ENCODE measurements at regions not wholly inside any gene's neighbourhood (a gene's known extent, or its start where the extent isn't known, plus 50 kb on each side); places are given as distances from the start of the nearest gene placed in this dataset.

DNA sequence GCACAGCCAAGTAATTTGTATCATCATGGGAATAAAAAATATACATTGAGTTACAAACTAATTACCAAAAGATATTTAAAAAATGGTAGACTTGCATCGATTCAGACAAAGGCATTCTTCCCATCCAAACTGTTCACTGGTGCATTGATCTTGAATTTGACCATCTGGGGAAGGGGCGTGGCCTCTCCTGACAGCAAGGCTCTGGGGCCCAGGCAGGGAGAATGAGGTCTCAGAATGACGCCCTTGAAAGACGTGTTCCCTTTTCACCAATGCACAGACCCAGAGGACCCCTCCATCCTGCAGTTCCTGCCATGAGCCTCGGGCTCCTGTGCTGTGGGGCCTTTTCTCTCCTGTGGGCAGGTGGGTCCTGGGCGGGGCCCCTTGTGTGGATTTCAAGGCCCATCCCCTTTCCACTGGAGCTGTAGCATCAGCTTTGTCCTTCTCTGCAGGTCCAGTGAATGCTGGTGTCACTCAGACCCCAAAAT, 91.1 kb upstream of the PRSS58 start:
- TF ChIP-seq CTCF (IDR thresholded peaks at IDR 0.05) = no peak
- Histone ChIP-seq H3K27ac (no peak overlapping the region), H3K27me3 (no peaks in the 10 kb centered on the region), H3K4me1 (no peaks in the 10 kb centered on the region), H3K4me3 (no peak overlapping the region), H3K9me3 (no peaks in the 10 kb centered on the region), H3K36me3 (no peaks in the 10 kb centered on the region)
- DNase-seq (ENCODE audit: low spot score in 2 of 2) = no peak
- intact Hi-C loops (cut with DNase I) = no loop called here

GRCh38 chr7:142348100-142348499, 90.2 kb upstream of the PRSS58 start:
- Histone ChIP-seq H3K27ac (no peak overlapping the region), H3K4me1 (no peaks in the 10 kb centered on the region), H3K27me3 (no peaks in the 10 kb centered on the region), H3K4me3 (no peak overlapping the region), H3K9me3 (no peaks in the 10 kb centered on the region), H3K36me3 (no peaks in the 10 kb centered on the region)
- TF ChIP-seq CTCF (IDR thresholded peaks at IDR 0.05) = no peak
- DNase-seq (ENCODE audit: low spot score in 2 of 2) = no peak
- intact Hi-C loops (cut with DNase I) = no loop called here

- intact Hi-C loops (cut with DNase I) = no loop called here
- Histone ChIP-seq H3K36me3 (no peaks in the 10 kb centered on the region), H3K9me3 (no peaks in the 10 kb centered on the region), H3K4me1 (no peaks in the 10 kb centered on the region), H3K4me3 (no peak overlapping the region), H3K27ac (no peak overlapping the region), H3K27me3 (no peaks in the 10 kb centered on the region)
- DNase-seq (ENCODE audit: low spot score in 2 of 2) = no peak
- TF ChIP-seq CTCF (IDR thresholded peaks at IDR 0.05) = no peak
Observed at GRCh38 chr7:142347091-142347490, 89.2 kb upstream of the PRSS58 start.

GRCh38 chr7:142345811-142346210, 88.0 kb upstream of the PRSS58 start:
- Histone ChIP-seq H3K36me3 (no peaks in the 10 kb centered on the region), H3K27me3 (no peaks in the 10 kb centered on the region), H3K9me3 (no peaks in the 10 kb centered on the region), H3K4me1 (no peaks in the 10 kb centered on the region), H3K4me3 (no peak overlapping the region), H3K27ac (no peak overlapping the region)
- intact Hi-C loops (cut with DNase I) = loop anchor here (2.0 kb wide), 1 partner anchor 37 kb away; no protein-coding TSS in a partner anchor
- TF ChIP-seq CTCF (IDR thresholded peaks at IDR 0.05) = no peak
- no peak for DNase-seq (ENCODE audit: low spot score in 2 of 2)

DNA sequence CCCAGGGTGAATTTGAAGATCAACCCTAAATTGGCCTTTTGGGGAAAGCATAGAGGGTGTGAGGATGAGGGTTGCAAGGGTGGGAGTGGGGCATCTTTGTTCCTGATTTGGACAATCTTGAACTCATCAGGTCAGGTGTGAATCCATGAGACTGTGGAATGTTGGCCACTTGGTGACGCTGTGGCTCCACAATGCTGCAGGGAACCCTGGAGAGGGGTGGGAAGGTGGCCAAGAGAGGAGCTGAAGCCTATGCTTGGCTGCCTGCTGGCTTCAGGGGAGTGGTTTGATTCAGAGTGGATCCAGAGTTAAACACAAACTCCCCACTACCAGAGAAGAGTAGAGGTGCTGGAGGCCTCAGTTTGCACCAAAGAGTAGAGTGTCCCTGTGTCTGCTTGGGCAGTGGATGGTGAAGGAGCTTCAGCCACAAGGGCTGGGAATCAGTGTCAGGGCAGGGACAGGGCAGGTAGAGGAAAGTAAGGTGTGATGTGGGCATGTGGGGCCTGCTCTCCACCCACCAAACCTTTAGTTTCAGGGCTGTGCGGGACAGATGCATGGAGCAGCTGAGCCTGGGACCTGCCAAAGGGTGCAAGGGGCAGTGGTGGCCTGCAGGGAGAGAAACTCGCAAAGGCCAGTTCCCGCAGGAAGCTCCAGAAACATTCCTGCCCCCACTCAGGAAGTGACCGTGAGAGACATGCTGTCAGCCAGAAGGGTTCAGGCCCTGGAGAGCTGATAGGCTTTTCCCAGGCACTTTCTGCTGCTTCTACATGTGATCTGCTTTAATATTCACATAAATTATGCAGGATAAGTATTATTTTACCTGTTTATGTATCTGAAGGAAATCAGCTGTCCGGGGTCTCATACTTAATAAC, 81.0 kb upstream of the PRSS58 start:
- Histone ChIP-seq H3K4me1 (no peaks in the 10 kb centered on the region), H3K4me3 (no peak overlapping the region), H3K9me3 (no peaks in the 10 kb centered on the region), H3K27me3 (no peaks in the 10 kb centered on the region), H3K36me3 (no peaks in the 10 kb centered on the region), H3K27ac (no peak overlapping the region)
- no peak for DNase-seq (ENCODE audit: low spot score in 2 of 2)
- intact Hi-C loops (cut with DNase I) = no loop called here
- no peak for TF ChIP-seq CTCF (IDR thresholded peaks at IDR 0.05)

Data from ascending aorta (tissue), 2 donors.